GM04504 (cell line): ENCODE measurements at regions not wholly inside any gene's neighbourhood (a gene's known extent, or its start where the extent isn't known, plus 50 kb on each side); places are given as distances from the start of the nearest gene placed in this dataset.

Experiments
- DNase-seq: peaks from one replicate; pipeline ENCODE4 v3.0.0-alpha.2; 2012; ENCODE audit warnings: low read depth

- DNase-seq = no peak
Measured at GRCh38 chr15:70182858-70183695, 85.4 kb upstream of the TLE3 start.

GRCh38 chr15:70181626-70182255 lies 84.0 kb upstream of the TLE3 start:
- DNase-seq = no peak

- no peak for DNase-seq
Measured at GRCh38 chr15:70180186-70180875, 82.6 kb upstream of the TLE3 start.

GRCh38 chr15:70179309-70179892 lies 81.7 kb upstream of the TLE3 start:
- no peak for DNase-seq

GRCh38 chr15:70178335-70179084 lies 80.8 kb upstream of the TLE3 start:
- DNase-seq = no peak

GRCh38 chr15:70172566-70173225 lies 75.0 kb upstream of the TLE3 start:
- no peak for DNase-seq

- no peak for DNase-seq
Measured at GRCh38 chr15:70172124-70172523, 74.4 kb upstream of the TLE3 start.

- no peak for DNase-seq
Measured at GRCh38 chr15:70171256-70171886, 73.7 kb upstream of the TLE3 start.

GRCh38 chr15:70170096-70170699 lies 72.5 kb upstream of the TLE3 start:
- DNase-seq = no peak

GRCh38 chr15:70169147-70169546 lies 71.4 kb upstream of the TLE3 start:
- no peak for DNase-seq

- DNase-seq = no peak
Measured at GRCh38 chr15:70167155-70167554, 69.4 kb upstream of the TLE3 start.

GRCh38 chr15:70166506-70167087 lies 68.9 kb upstream of the TLE3 start:
- DNase-seq = no peak

- peak; percentile 6 for DNase-seq
Measured at GRCh38 chr15:70165716-70166284, 68.1 kb upstream of the TLE3 start.

GRCh38 chr15:70164910-70165715 lies 67.4 kb upstream of the TLE3 start:
- DNase-seq = no peak

GRCh38 chr15:70164156-70164900 lies 66.6 kb upstream of the TLE3 start:
- DNase-seq = no peak

GRCh38 chr15:70160803-70161565 lies 63.3 kb upstream of the TLE3 start:
- DNase-seq = no peak

- no peak for DNase-seq
Measured at GRCh38 chr15:70160267-70160666, 62.5 kb upstream of the TLE3 start.

GRCh38 chr15:70159713-70160009 lies 61.9 kb upstream of the TLE3 start:
- no peak for DNase-seq
